GM10847 (cell line): ENCODE measurements at regions not wholly inside any gene's neighbourhood (a gene's known extent, or its start where the extent isn't known, plus 50 kb on each side); places are given as distances from the start of the nearest gene placed in this dataset.

ENCODE experiments used
- POLR2A ChIP-seq: IDR thresholded peaks from 2 replicates; pipeline ENCODE4 v1.6.1; 2011; ENCODE audit not compliant: insufficient read length; ENCODE audit errors: extremely low read depth

DNA sequence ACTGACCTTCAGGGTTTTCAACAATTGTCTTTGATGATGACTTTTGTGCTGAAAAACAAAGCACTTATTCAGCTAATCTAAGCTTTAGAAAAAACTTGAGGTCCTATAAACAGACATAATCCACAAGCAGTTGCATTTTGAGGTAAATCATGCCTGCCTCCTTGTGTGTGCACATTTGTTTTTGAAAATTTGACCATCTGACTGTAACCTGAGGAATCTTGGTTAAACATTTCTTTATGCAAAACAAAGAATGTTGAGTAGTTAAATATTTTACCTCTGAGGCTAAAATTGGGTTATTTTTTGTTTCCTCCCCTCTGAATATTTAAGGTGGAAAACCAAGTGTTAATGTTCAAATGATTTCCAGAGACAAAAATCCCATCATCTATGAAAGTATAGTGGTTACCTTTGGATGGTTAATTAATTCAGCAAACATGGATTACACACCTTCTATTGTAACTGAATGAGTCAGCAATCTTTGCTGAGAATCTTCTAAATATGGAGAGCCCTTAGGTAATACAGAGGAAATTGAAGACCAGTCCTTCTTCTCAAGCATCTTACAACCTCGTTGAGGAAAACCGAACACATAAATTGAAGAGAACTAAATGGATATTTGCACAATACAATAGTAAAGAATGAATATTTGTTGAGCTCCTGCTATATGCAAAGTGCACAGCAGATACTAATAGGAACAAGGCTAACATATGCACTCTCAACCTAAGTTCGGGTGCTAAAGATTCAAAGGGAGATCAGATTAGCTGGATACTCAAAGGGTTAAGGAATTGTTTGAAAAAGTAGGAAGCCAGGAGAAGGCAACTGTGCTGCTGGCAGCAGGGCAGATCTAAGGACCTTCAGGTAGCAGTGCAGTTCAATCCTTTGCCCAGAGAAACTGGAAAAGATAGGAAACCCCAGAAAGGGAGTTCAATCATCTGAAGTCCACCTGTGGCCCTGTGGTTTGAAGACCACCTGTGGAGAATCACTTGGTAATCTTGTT lies 115.2 kb downstream of the BMP4 start:
- TF ChIP-seq POLR2A = no peak

GRCh38 chr14:53840444-53840843 lies 116.2 kb downstream of the BMP4 start:
- no peak for TF ChIP-seq POLR2A

GRCh38 chr14:53838374-53838773 lies 118.3 kb downstream of the BMP4 start:
- no peak for TF ChIP-seq POLR2A

- no peak for TF ChIP-seq POLR2A
These were observed 120.1 kb downstream of the BMP4 start for GRCh38 chr14:53836551-53836950.

- TF ChIP-seq POLR2A = no peak
These were observed 127.8 kb downstream of the BMP4 start for GRCh38 chr14:53828820-53829219.

- TF ChIP-seq POLR2A = no peak
These were observed 132.6 kb downstream of the BMP4 start for GRCh38 chr14:53824061-53824460.

DNA sequence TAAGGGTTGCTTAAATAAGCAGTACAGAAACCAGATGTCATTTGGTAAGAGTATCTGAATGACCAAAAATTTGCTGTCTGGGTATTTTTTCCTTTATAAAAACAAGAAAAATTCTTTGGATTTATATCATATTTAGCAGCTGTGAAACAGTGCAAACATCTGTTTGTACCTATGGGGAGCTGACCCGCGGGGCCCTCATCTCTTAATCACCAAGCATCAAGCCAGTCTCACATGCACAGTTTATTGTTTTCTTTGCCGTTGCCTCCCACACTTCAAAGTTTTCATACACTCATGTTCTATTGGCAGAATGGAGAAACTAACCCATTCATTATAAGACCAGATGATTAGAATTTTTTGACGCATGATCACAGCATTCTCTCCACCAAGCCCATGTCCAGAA lies 142.2 kb downstream of the BMP4 start:
- no peak for TF ChIP-seq POLR2A

- no peak for TF ChIP-seq POLR2A
These were observed 146.4 kb downstream of the BMP4 start for GRCh38 chr14:53810221-53810620.

DNA sequence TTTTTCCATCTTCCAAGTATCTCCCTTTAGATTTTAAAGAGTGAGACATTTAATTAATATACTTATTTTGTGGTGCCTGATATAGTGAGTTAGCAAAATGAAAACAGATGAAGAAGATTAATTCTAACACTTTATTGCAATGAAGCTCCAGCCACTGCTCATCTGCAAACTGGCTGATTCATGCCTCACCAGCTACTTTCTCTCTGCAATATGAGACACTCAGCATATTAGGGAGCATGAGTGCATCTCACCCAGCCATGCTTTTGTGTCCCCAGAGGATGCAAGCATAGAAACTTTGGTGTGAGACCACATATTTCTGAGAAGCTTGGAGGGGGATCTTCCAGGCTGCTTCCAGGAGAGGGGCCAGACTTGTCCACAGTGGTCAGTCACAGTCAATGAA lies 148.6 kb downstream of the BMP4 start:
- TF ChIP-seq POLR2A = no peak

- TF ChIP-seq POLR2A = no peak
These were observed 149.1 kb downstream of the BMP4 start for GRCh38 chr14:53807542-53807941.

- TF ChIP-seq POLR2A = no peak
These were observed 149.5 kb downstream of the BMP4 start for GRCh38 chr14:53807108-53807507.

GRCh38 chr14:53796734-53797133 lies 159.9 kb downstream of the BMP4 start:
- no peak for TF ChIP-seq POLR2A

DNA sequence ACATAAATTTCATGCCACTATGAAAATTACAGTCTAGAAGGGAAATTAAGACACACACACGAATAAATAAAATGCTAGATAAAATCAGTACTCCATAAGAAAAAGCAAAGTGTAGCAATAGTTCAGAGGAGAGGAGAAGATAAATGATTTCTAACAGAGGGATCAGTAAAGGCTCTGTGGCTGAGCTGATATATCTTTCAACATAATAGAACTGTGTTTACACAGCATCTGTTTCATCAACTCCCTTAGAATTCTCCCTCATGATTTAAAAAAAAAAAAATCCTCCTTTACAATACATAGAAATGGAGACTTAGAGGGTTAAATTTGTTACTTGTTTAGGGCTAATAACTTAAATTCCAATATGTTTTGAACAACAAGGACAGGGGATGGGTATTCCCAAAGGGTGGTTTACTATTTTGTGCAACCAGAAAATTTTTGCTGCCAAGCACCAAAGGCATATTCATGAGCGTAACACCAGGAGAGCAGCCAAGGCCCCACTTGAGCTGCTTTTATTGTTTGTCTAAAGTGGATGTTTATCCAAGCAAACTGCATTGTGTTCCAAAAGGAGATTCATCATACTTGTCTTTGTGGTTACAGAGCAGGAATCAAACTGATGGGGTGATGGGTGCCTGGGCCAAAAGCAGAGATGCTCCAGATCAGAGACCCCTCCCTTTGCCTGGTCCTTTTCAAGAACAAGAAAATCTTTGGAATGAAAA lies 162.7 kb downstream of the BMP4 start:
- no peak for TF ChIP-seq POLR2A

- TF ChIP-seq POLR2A = no peak
These were observed 163.7 kb downstream of the BMP4 start for GRCh38 chr14:53792909-53793308.

- no peak for TF ChIP-seq POLR2A
These were observed 165.7 kb downstream of the BMP4 start for GRCh38 chr14:53790731-53791500.
